ENCODE measurements at regions not wholly inside any gene's neighbourhood (a gene's known extent, or its start where the extent isn't known, plus 50 kb on each side); places are given as distances from the start of the nearest gene placed in this dataset.

DNA sequence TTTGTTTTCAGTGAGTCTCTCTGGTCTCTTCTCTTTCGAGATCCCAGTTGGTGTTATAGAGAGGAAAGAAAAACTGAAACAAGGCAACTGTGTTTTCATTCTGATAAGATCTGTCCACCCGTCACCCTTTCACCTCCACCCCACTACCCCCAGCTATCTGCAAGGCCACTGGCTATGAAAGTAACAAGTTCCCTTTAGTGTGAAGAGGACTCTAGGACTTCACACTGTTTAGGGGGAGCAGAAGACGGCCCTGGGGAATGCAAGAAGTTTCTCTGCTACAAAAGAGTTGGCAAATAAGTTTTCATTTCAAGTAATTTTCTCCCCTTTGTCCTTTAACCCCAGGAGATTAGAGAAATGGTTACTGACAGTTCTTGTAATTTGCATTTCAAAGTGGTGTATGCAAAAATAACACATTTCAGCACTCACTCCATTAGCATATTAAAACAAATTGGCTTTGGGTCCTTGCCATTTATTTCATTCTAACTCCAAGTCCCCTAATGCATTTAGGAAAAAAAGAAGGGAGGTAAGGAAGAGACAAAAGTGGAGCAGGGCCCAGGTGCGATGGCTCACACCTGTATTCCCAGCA is 79.6 kb upstream of the PPM1J start:
- H3K27ac ChIP-seq (ENCODE audit: low read depth, low read length): no peak overlapping the region
- TF ChIP-seq, protein P1, sequence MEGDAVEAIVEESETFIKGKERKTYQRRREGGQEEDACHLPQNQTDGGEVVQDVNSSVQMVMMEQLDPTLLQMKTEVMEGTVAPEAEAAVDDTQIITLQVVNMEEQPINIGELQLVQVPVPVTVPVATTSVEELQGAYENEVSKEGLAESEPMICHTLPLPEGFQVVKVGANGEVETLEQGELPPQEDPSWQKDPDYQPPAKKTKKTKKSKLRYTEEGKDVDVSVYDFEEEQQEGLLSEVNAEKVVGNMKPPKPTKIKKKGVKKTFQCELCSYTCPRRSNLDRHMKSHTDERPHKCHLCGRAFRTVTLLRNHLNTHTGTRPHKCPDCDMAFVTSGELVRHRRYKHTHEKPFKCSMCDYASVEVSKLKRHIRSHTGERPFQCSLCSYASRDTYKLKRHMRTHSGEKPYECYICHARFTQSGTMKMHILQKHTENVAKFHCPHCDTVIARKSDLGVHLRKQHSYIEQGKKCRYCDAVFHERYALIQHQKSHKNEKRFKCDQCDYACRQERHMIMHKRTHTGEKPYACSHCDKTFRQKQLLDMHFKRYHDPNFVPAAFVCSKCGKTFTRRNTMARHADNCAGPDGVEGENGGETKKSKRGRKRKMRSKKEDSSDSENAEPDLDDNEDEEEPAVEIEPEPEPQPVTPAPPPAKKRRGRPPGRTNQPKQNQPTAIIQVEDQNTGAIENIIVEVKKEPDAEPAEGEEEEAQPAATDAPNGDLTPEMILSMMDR (IDR thresholded peaks at IDR 0.05; ENCODE audit: low read depth, low read length, poor library complexity, severe bottlenecking): no peak
- TF ChIP-seq EZH2phosphoT487 (IDR thresholded peaks at IDR 0.05; ENCODE audit: borderline replicate concordance, low read length): no peak
- no peaks in the 10 kb centered on the region for H3F3A ChIP-seq (ENCODE audit: control insufficient read depth, insufficient read depth)
- H3K9me3 ChIP-seq (ENCODE audit: control insufficient read depth, insufficient read depth, low read length): no peaks in the 10 kb centered on the region
- H4K20me1 ChIP-seq (ENCODE audit: control insufficient read depth, insufficient read depth, low read depth, low read length): no peaks in the 10 kb centered on the region
- H3K4me3 ChIP-seq (ENCODE audit: low read length): no peak overlapping the region
- H3K79me2 ChIP-seq (ENCODE audit: control insufficient read depth, low read length): no peaks in the 10 kb centered on the region
- no peak overlapping the region for H3K4me2 ChIP-seq (ENCODE audit: low read length)
- H3K9me2 ChIP-seq (replicated peaks; ENCODE audit: control insufficient read depth, low read length): no peaks in the 10 kb centered on the region; the same call in 1 of the 2 replicates
- H3K4me1 ChIP-seq (ENCODE audit: control insufficient read depth, low read length): peaks cover 36% of the 10 kb centered on the region
- no peaks in the 10 kb centered on the region; the same call in 1 of the 2 replicates for H3K27me3 ChIP-seq (ENCODE audit: control insufficient read depth, low read length)
- H3K36me3 ChIP-seq (ENCODE audit: control insufficient read depth, low read length): no peaks in the 10 kb centered on the region

DNA sequence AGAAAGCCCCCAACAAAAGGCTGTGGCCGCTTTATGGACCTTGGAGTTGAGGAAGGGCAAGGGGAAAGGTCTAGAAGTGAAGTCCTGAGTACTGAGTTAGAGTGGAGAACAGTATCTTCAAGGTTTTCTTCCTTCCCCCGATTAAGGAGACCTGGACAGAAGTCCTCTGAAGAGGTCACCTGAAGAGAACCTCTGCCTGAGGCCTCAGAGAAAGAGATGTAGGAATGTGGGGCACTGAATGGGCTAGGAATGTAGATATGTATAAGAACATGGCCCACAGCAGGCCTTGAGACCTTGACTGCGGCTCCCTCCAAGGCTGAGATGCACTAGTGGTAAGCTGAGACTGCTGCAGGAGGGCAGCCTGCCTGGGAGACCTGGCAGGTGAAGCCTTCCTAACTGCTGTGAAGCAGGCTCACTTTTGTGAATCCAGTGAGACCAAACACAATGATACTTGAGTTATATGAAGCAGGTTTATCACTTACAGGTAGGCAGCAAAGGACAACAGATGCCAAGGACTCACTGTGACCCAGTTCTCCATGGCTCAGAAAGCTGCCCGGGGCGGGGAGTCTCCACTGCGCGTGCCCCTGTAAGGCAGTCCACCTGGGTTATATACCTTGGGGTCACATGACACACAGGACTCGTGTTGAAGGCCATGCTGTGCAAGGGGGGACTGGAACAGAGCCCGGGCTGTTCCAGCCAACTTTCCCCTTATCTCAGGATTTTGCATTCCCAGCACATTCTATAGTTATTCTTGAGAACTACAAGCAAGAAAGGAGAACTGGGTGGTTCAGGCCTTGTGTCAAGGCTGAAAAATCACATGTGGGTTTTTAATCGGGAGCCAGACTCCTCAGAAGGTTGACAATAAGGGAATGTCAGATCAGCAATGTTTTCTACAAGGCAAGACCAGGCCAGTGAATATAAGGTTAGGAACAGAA is 78.8 kb upstream of the PPM1J start:
- H3F3A ChIP-seq (ENCODE audit: control insufficient read depth, insufficient read depth): no peaks in the 10 kb centered on the region
- peaks cover 44% of the 10 kb centered on the region for H3K4me1 ChIP-seq (ENCODE audit: control insufficient read depth, low read length)
- no peak overlapping the region for H3K4me3 ChIP-seq (ENCODE audit: low read length)
- H3K9me2 ChIP-seq (replicated peaks; ENCODE audit: control insufficient read depth, low read length): no peaks in the 10 kb centered on the region; the same call in 1 of the 2 replicates
- H3K4me2 ChIP-seq (ENCODE audit: low read length): no peak overlapping the region
- H3K9me3 ChIP-seq (ENCODE audit: control insufficient read depth, insufficient read depth, low read length): no peaks in the 10 kb centered on the region
- H3K27me3 ChIP-seq (ENCODE audit: control insufficient read depth, low read length): no peaks in the 10 kb centered on the region; the same call in 1 of the 2 replicates
- H3K27ac ChIP-seq (ENCODE audit: low read depth, low read length): no peak overlapping the region
- no peaks in the 10 kb centered on the region for H3K79me2 ChIP-seq (ENCODE audit: control insufficient read depth, low read length)
- H3K36me3 ChIP-seq (ENCODE audit: control insufficient read depth, low read length): no peaks in the 10 kb centered on the region
- TF ChIP-seq, protein P1 (IDR thresholded peaks at IDR 0.05; ENCODE audit: low read depth, low read length, poor library complexity, severe bottlenecking): no peak
- TF ChIP-seq EZH2phosphoT487 (IDR thresholded peaks at IDR 0.05; ENCODE audit: borderline replicate concordance, low read length): no peak
- H4K20me1 ChIP-seq (ENCODE audit: control insufficient read depth, insufficient read depth, low read depth, low read length): no peaks in the 10 kb centered on the region

GRCh38 chr1:112791723-112792104 is 76.6 kb upstream of the PPM1J start:
- peaks cover 43% of the 10 kb centered on the region for H3K4me1 ChIP-seq (ENCODE audit: control insufficient read depth, low read length)
- H3K36me3 ChIP-seq (ENCODE audit: control insufficient read depth, low read length): no peaks in the 10 kb centered on the region
- H3K4me2 ChIP-seq (ENCODE audit: low read length): no peak overlapping the region

More at GRCh38 chr1:112791723-112792104, 76.6 kb upstream of the PPM1J start:
- no peak overlapping the region for H3K4me3 ChIP-seq (ENCODE audit: low read length)
- no peaks in the 10 kb centered on the region; the same call in 1 of the 2 replicates for H3K27me3 ChIP-seq (ENCODE audit: control insufficient read depth, low read length)
- TF ChIP-seq, protein P1 (IDR thresholded peaks at IDR 0.05; ENCODE audit: low read depth, low read length, poor library complexity, severe bottlenecking): no peak
- no peak for TF ChIP-seq EZH2phosphoT487 (IDR thresholded peaks at IDR 0.05; ENCODE audit: borderline replicate concordance, low read length)
- no peaks in the 10 kb centered on the region for H4K20me1 ChIP-seq (ENCODE audit: control insufficient read depth, insufficient read depth, low read depth, low read length)
- no peaks in the 10 kb centered on the region for H3F3A ChIP-seq (ENCODE audit: control insufficient read depth, insufficient read depth)
- H3K27ac ChIP-seq (ENCODE audit: low read depth, low read length): no peak overlapping the region
- H3K79me2 ChIP-seq (ENCODE audit: control insufficient read depth, low read length): no peaks in the 10 kb centered on the region
- H3K9me2 ChIP-seq (replicated peaks; ENCODE audit: control insufficient read depth, low read length): no peaks in the 10 kb centered on the region; the same call in 1 of the 2 replicates
- H3K9me3 ChIP-seq (ENCODE audit: control insufficient read depth, insufficient read depth, low read length): no peaks in the 10 kb centered on the region
